ENCODE measurements at regions not wholly inside any gene's neighbourhood (a gene's known extent, or its start where the extent isn't known, plus 50 kb on each side); places are given as distances from the start of the nearest gene placed in this dataset.

GRCh38 chr14:56417173-56417572 is 162.4 kb upstream of the TMEM260 start:
- FAIRE-seq (no peak), DNase-seq (ENCODE audit: insufficient read length, low spot score) (no peak)
- no peak for TF ChIP-seq CTCF (IDR thresholded peaks at IDR 0.05; ENCODE audit: insufficient read depth, missing control alignments)

- DNase-seq (ENCODE audit: insufficient read length, low spot score): peak; percentile 55
- TF ChIP-seq CTCF (IDR thresholded peaks at IDR 0.05; ENCODE audit: insufficient read depth, missing control alignments): no peak
- peak; percentile 35 for FAIRE-seq
Measured at GRCh38 chr14:56419750-56420149, 159.8 kb upstream of the TMEM260 start.

- FAIRE-seq (no peak), DNase-seq (ENCODE audit: insufficient read length, low spot score) (no peak)
- no peak for TF ChIP-seq CTCF (IDR thresholded peaks at IDR 0.05; ENCODE audit: insufficient read depth, missing control alignments)
Measured at GRCh38 chr14:56422221-56422620, 157.4 kb upstream of the TMEM260 start.

GRCh38 chr14:56422703-56423213 is 156.8 kb upstream of the TMEM260 start:
- FAIRE-seq (peak; percentile 80), DNase-seq (ENCODE audit: insufficient read length, low spot score) (no peak)
- peak; percentile 77 for TF ChIP-seq CTCF (IDR thresholded peaks at IDR 0.05; ENCODE audit: insufficient read depth, missing control alignments)

- TF ChIP-seq CTCF (IDR thresholded peaks at IDR 0.05; ENCODE audit: insufficient read depth, missing control alignments): no peak
- no peak for FAIRE-seq
Measured at GRCh38 chr14:56423544-56423943, 156.1 kb upstream of the TMEM260 start.

GRCh38 chr14:56431013-56431412 is 148.6 kb upstream of the TMEM260 start:
- TF ChIP-seq CTCF (IDR thresholded peaks at IDR 0.05; ENCODE audit: insufficient read depth, missing control alignments): no peak
- DNase-seq (ENCODE audit: insufficient read length, low spot score): no peak
- FAIRE-seq: no peak

More at GRCh38 chr14:56423544-56423943, 156.1 kb upstream of the TMEM260 start:
- DNase-seq (ENCODE audit: insufficient read length, low spot score): no peak

- TF ChIP-seq CTCF (IDR thresholded peaks at IDR 0.05; ENCODE audit: insufficient read depth, missing control alignments): no peak
- DNase-seq (ENCODE audit: insufficient read length, low spot score) (no peak), FAIRE-seq (no peak)
Measured at GRCh38 chr14:56449670-56450213, 129.9 kb upstream of the TMEM260 start.
